HEK293T (cell line): ENCODE measurements at regions not wholly inside any gene's neighbourhood (a gene's known extent, or its start where the extent isn't known, plus 50 kb on each side); places are given as distances from the start of the nearest gene placed in this dataset.
"Not testable (repeated sequence)": the region's sequence is repeated elsewhere in the genome, so short reads cannot be mapped to it uniquely, and the experiment has no call there.

Source experiments
- CTCF ChIA-PET: fragments of 350-600 bp; formaldehyde crosslinking; extraction: SDS; loops from one replicate; lab custom pipeline; 2021; ENCODE audit warnings: antibody characterized with exemption, inconsistent platforms; lab: Yijun Ruan, JAX
- POLR2A ChIA-PET: fragments of 350-600 bp; formaldehyde crosslinking; extraction: SDS; loops from one replicate; lab custom pipeline; 2020; ENCODE audit warnings: antibody characterized with exemption, inconsistent platforms; lab: Yijun Ruan, JAX
- DNase-seq: peaks from one replicate; pipeline ENCODE4 v3.0.0; 2012; ENCODE audit warnings: mixed read lengths; ENCODE audit errors: extremely low spot score
- ARNT ChIP-seq: fragments of 450-650 bp; IDR thresholded peaks from 2 replicates; pipeline ENCODE4 v1.6.1; 2017; ENCODE audit warnings: mild to moderate bottlenecking
- BHLHE40 ChIP-seq: fragments of 450-650 bp; IDR thresholded peaks from 2 replicates; pipeline ENCODE4 v1.6.1; 2016; ENCODE audit warnings: mild to moderate bottlenecking, moderate library complexity, borderline replicate concordance
- CTBP1 ChIP-seq: fragments of 450-650 bp; IDR thresholded peaks from 2 replicates; pipeline ENCODE4 v1.6.1; 2016; ENCODE audit warnings: borderline replicate concordance
- ELF4 ChIP-seq: fragments of 450-650 bp; IDR thresholded peaks from 2 replicates; pipeline ENCODE4 v1.6.1; 2017; ENCODE audit warnings: antibody characterized with exemption
- FOXA1 ChIP-seq: fragments of 450-650 bp; IDR thresholded peaks from 2 replicates; pipeline ENCODE4 v1.6.1; 2016; ENCODE audit warnings: mild to moderate bottlenecking
- FOXK2 ChIP-seq: fragments of 450-650 bp; IDR thresholded peaks from 2 replicates; pipeline ENCODE4 v1.6.1; 2016; ENCODE audit warnings: mild to moderate bottlenecking
- FOXM1 ChIP-seq: fragments of 450-650 bp; IDR thresholded peaks from 2 replicates; pipeline ENCODE4 v1.6.1; 2017; ENCODE audit warnings: mild to moderate bottlenecking, borderline replicate concordance
- HDGF ChIP-seq: fragments of 450-650 bp; IDR thresholded peaks from 2 replicates; pipeline ENCODE4 v1.6.1; 2017; ENCODE audit warnings: antibody characterized with exemption, borderline replicate concordance
- L3MBTL2 ChIP-seq: fragments of 450-650 bp; conservative IDR thresholded peaks from 2 replicates; pipeline ENCODE4 v1.6.1; 2016; ENCODE audit warnings: mild to moderate bottlenecking
- LEF1 ChIP-seq: fragments of 450-650 bp; IDR thresholded peaks from 2 replicates; pipeline ENCODE4 v1.6.1; 2017; ENCODE audit warnings: mild to moderate bottlenecking, borderline replicate concordance
- NFRKB ChIP-seq: fragments of 450-650 bp; IDR thresholded peaks from 2 replicates; pipeline ENCODE4 v1.6.1; 2016; ENCODE audit warnings: mild to moderate bottlenecking, moderate library complexity
- SP1 ChIP-seq: fragments of 450-650 bp; IDR thresholded peaks from 2 replicates; pipeline ENCODE4 v1.6.1; 2017
- SUZ12 ChIP-seq: fragments of 450-650 bp; IDR thresholded peaks from 2 replicates; pipeline ENCODE4 v1.6.1; 2016; ENCODE audit warnings: mild to moderate bottlenecking
- TARDBP ChIP-seq: fragments of 450-650 bp; IDR thresholded peaks from 2 replicates; pipeline ENCODE4 v1.6.1; 2016
- ZNF384 ChIP-seq: fragments of 450-650 bp; IDR thresholded peaks from 2 replicates; pipeline ENCODE4 v1.6.1; 2016
- TF ChIP-seq, protein P1 (sequence below): fragments of 450-650 bp; IDR thresholded peaks from 2 replicates; pipeline ENCODE4 v1.6.1; 2016

- DNase-seq, result no peak
- POLR2A ChIA-PET, result no interaction called here
- CTCF ChIA-PET, result no interaction called here
- TF ChIP-seq FOXK2 (no peak), SP1 (no peak), FOXM1 (no peak), ZNF384 (no peak), FOXA1 (no peak), CTBP1 (no peak), BHLHE40 (no peak), ARNT (no peak), NFRKB (no peak), L3MBTL2 (no peak), SUZ12 (no peak), LEF1 (no peak), TARDBP (no peak), ELF4 (no peak), HDGF (no peak)
- TF ChIP-seq, protein P1, sequence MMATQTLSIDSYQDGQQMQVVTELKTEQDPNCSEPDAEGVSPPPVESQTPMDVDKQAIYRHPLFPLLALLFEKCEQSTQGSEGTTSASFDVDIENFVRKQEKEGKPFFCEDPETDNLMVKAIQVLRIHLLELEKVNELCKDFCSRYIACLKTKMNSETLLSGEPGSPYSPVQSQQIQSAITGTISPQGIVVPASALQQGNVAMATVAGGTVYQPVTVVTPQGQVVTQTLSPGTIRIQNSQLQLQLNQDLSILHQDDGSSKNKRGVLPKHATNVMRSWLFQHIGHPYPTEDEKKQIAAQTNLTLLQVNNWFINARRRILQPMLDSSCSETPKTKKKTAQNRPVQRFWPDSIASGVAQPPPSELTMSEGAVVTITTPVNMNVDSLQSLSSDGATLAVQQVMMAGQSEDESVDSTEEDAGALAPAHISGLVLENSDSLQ, result no peak
Observed at GRCh38 chr9:18058564-18059442, 415.1 kb upstream of the ADAMTSL1 start.

- DNase-seq, result no peak
- CTCF ChIA-PET, result interaction anchor here (0.5 kb wide), 1 partner anchor 63 kb away, joined by 3 read pairs; no protein-coding TSS in a partner anchor
- POLR2A ChIA-PET, result no interaction called here
- TF ChIP-seq ELF4, result no peak
- TF ChIP-seq BHLHE40, result no peak
Observed at GRCh38 chr9:18059447-18059846, 414.5 kb upstream of the ADAMTSL1 start.

GRCh38 chr9:18060269-18060934 is 413.6 kb upstream of the ADAMTSL1 start:
- TF ChIP-seq ARNT (no peak), L3MBTL2 (no peak), FOXK2 (no peak), TARDBP (no peak), ELF4 (no peak), ZNF384 (no peak), FOXM1 (no peak), HDGF (no peak), SP1 (no peak), CTBP1 (no peak), SUZ12 (no peak), BHLHE40 (no peak)
- TF ChIP-seq, protein P1, result no peak
- ChIA-PET CTCF (no interaction called here), POLR2A (no interaction called here)
- DNase-seq, result no peak

DNA sequence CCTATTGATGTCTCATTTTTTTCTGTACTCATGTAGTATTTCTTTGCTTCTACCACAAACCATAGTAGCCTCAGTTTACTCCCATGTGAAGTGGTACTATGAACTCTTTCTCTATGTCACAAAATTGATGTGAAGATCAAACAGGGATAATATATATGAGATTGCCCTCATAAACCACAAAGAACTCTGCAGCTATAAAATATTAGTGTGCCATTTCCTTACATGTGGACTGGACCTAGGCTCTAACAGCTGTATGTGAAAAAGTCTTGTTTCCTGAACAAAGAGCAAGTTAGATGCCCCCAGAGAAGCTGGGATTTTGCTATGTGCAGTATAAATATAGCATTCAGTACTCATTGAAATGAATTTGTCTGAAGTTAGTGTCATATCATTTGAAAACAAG is 412.6 kb upstream of the ADAMTSL1 start:
- ChIA-PET CTCF (interaction anchor here (0.7 kb wide), 1 partner anchor 175 kb away, joined by 3 read pairs; no protein-coding TSS in a partner anchor), POLR2A (no interaction called here)
- TF ChIP-seq SUZ12 (no peak), FOXM1 (no peak), SP1 (no peak), HDGF (no peak)
- no peak for DNase-seq

- POLR2A ChIA-PET, result no interaction called here
- no peak for TF ChIP-seq HDGF
- TF ChIP-seq ZNF384, result no peak
- TF ChIP-seq SP1, result no peak
- no peak for TF ChIP-seq NFRKB
- no peak for TF ChIP-seq FOXK2
- TF ChIP-seq LEF1, result no peak
- TF ChIP-seq ARNT, result no peak
- TF ChIP-seq CTBP1, result no peak
- TF ChIP-seq TARDBP, result no peak
- TF ChIP-seq FOXA1, result no peak
- TF ChIP-seq SUZ12, result no peak
- DNase-seq, result no peak
- CTCF ChIA-PET, result interaction anchor here (0.7 kb wide), 1 partner anchor 176 kb away, joined by 3 read pairs; no protein-coding TSS in a partner anchor
Observed at GRCh38 chr9:18061856-18062255, 412.1 kb upstream of the ADAMTSL1 start.

GRCh38 chr9:18063856-18064390 is 410.0 kb upstream of the ADAMTSL1 start:
- DNase-seq, result no peak
- ChIA-PET CTCF (no interaction called here), POLR2A (no interaction called here)
- TF ChIP-seq ARNT (no peak), FOXA1 (no peak), TARDBP (no peak), BHLHE40 (no peak), ZNF384 (no peak), SUZ12 (no peak), CTBP1 (no peak), NFRKB (no peak), ELF4 (no peak), L3MBTL2 (no peak), LEF1 (no peak)
- TF ChIP-seq, protein P1, result no peak

- POLR2A ChIA-PET, CTCF ChIA-PET, DNase-seq: not testable (repeated sequence)
Observed at GRCh38 chr9:18066608-18067007, 407.3 kb upstream of the ADAMTSL1 start.
